Tongue (tissue), 1 donor: ENCODE measurements at regions not wholly inside any gene's neighbourhood (a gene's known extent, or its start where the extent isn't known, plus 50 kb on each side); places are given as distances from the start of the nearest gene placed in this dataset.
"Not testable (repeated sequence)": the region's sequence is repeated elsewhere in the genome, so short reads cannot be mapped to it uniquely, and the experiment has no call there.

Experiments
- DNase-seq: peaks from one replicate; pipeline ENCODE4 v3.0.0-alpha.2; 2015

GRCh38 chrX:152507168-152507567, 56.1 kb upstream of the GABRA3 start:
- DNase-seq: not testable (repeated sequence)

- no peak for DNase-seq
Observed at GRCh38 chrX:152520653-152521052, 69.5 kb upstream of the GABRA3 start.

DNA sequence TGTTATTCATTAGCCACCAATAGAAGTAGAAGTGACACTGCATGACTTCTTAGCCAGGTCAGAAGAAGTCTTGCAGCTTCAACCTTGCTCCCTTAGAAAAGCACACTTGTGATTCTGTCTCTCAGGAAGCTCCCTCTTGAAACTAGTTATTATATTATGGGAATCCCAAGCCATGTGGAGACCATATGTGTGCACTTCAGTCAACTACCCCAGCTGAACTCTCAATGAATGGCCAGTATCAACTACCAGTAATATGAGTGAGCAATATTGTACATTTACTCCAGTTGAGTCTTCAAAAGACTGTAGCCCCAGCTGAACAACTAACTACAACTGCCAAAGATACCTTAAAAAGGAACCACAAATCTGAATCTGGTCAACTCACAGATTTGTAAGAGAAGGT, 77.1 kb upstream of the GABRA3 start:
- DNase-seq: no peak

GRCh38 chrX:152530967-152531366, 79.9 kb upstream of the GABRA3 start:
- DNase-seq: no peak

DNA sequence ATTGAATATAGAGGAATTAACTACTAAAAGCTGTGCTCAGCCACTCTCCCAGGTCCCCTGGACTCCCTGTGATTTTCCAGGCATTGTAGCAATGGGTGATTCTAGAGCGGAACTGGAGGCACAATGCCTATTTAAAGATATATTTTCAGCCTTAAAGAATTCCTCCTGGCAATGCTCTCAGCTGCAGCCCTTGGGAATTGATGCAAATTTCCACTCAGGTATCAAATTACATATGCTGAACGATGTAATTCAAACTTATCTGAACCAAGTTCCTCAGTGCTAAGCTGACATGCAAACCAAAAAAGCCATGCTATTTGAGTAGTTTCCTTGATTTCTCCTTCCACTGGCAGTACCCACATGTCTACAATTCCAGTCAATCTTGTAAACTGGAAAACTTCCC, 86.3 kb upstream of the GABRA3 start:
- DNase-seq: peak; percentile 25

GRCh38 chrX:152573866-152574265, 63.8 kb upstream of the GABRQ start:
- peak; percentile 56 for DNase-seq

DNA sequence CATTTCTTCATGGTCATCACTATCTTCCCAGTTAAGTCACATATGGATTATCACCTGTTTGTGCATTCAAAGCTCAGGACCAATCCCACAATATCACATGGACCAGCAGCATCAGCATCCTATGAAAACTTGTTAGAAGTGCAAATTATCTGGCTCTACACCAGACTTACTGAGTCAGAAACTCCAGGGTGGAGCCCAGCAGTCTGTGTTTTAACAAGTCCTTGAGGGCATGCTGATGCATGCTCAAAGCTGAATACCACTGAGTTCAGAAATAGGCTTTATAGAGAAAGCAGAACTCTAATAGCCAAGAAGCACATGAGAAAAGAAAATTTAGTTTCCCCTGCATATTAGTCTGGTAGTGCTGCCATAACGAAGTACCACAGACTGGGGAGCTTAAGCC, 62.4 kb upstream of the GABRQ start:
- DNase-seq: no peak

- not testable (repeated sequence) for DNase-seq
Observed at GRCh38 chrX:152587523-152587922, 50.2 kb upstream of the GABRQ start.
